GM21576 (cell line): ENCODE measurements at regions not wholly inside any gene's neighbourhood (a gene's known extent, or its start where the extent isn't known, plus 50 kb on each side); places are given as distances from the start of the nearest gene placed in this dataset.

ENCODE experiments used
- ATAC-seq: cut with Tn5 transposase; IDR thresholded peaks from one replicate; pipeline ENCODE4 v1.9.1; 2021; ENCODE audit warnings: mild to moderate bottlenecking, moderate library complexity; ENCODE audit not compliant: unreplicated experiment

GRCh38 chr12:40552868-40553267 is 139.4 kb upstream of the CNTN1 start:
- ATAC-seq = no peak

- ATAC-seq = no peak
Measured at GRCh38 chr12:40557980-40558379, 134.3 kb upstream of the CNTN1 start.

GRCh38 chr12:40559865-40560264 is 132.4 kb upstream of the CNTN1 start:
- ATAC-seq = peak; percentile 49

GRCh38 chr12:40560848-40561247 is 131.4 kb upstream of the CNTN1 start:
- peak; percentile 35 for ATAC-seq

- no peak for ATAC-seq
Measured at GRCh38 chr12:40561395-40561966, 130.8 kb upstream of the CNTN1 start.

GRCh38 chr12:40565029-40565633 is 127.1 kb upstream of the CNTN1 start:
- ATAC-seq = no peak

- no peak for ATAC-seq
Measured at GRCh38 chr12:40566271-40566670, 126.0 kb upstream of the CNTN1 start.

GRCh38 chr12:40569626-40570179 is 122.5 kb upstream of the CNTN1 start:
- no peak for ATAC-seq

- ATAC-seq = no peak
Measured at GRCh38 chr12:40573024-40573423, 119.2 kb upstream of the CNTN1 start.

- ATAC-seq = no peak
Measured at GRCh38 chr12:40575987-40576386, 116.3 kb upstream of the CNTN1 start.

- no peak for ATAC-seq
Measured at GRCh38 chr12:40577834-40578233, 114.4 kb upstream of the CNTN1 start.

- ATAC-seq = no peak
Measured at GRCh38 chr12:40579687-40580086, 112.6 kb upstream of the CNTN1 start.

- no peak for ATAC-seq
Measured at GRCh38 chr12:40580346-40580745, 111.9 kb upstream of the CNTN1 start.

GRCh38 chr12:40581889-40582288 is 110.3 kb upstream of the CNTN1 start:
- no peak for ATAC-seq

- no peak for ATAC-seq
Measured at GRCh38 chr12:40583743-40584142, 108.5 kb upstream of the CNTN1 start.

- no peak for ATAC-seq
Measured at GRCh38 chr12:40584763-40585162, 107.5 kb upstream of the CNTN1 start.

GRCh38 chr12:40586823-40587222 is 105.4 kb upstream of the CNTN1 start:
- no peak for ATAC-seq

- ATAC-seq = no peak
Measured at GRCh38 chr12:40587421-40587820, 104.8 kb upstream of the CNTN1 start.

- no peak for ATAC-seq
Measured at GRCh38 chr12:40587970-40588369, 104.3 kb upstream of the CNTN1 start.

GRCh38 chr12:40597133-40597532 is 95.1 kb upstream of the CNTN1 start:
- no peak for ATAC-seq

GRCh38 chr12:40598073-40598472 is 94.2 kb upstream of the CNTN1 start:
- no peak for ATAC-seq

- no peak for ATAC-seq
Measured at GRCh38 chr12:40602562-40602961, 89.7 kb upstream of the CNTN1 start.

- peak; percentile 59 for ATAC-seq
Measured at GRCh38 chr12:40614923-40615322, 77.3 kb upstream of the CNTN1 start.
